Neural progenitor cell (in vitro differentiated cells): ENCODE measurements at regions not wholly inside any gene's neighbourhood (a gene's known extent, or its start where the extent isn't known, plus 50 kb on each side); places are given as distances from the start of the nearest gene placed in this dataset.

Experiments used
- DNase-seq: peaks from one replicate; pipeline ENCODE4 v3.0.0-alpha.2; 2016; ENCODE audit warnings: low spot score
- H2AFZ ChIP-seq: fragments of 200-600 bp; sonication (generic); replicated peaks from 2 replicates; pipeline ENCODE4 v1.6.1; 2016; ENCODE audit warnings: antibody characterized with exemption
- H3F3A ChIP-seq: fragments of 200-600 bp; sonication (generic); 2 replicates; pipeline ENCODE4 v1.6.1; 2016; ENCODE audit warnings: antibody characterized with exemption, low read depth
- H3K27ac ChIP-seq: fragments of 200-600 bp; sonication (generic); 2 replicates; pipeline ENCODE4 v1.5.1; 2016; ENCODE audit warnings: mild to moderate bottlenecking
- H3K27me3 ChIP-seq: fragments of 200-600 bp; sonication (generic); 2 replicates; pipeline ENCODE4 v1.6.1; 2016; ENCODE audit warnings: mild to moderate bottlenecking, moderate library complexity
- H3K36me3 ChIP-seq: fragments of 200-600 bp; sonication (generic); 2 replicates; pipeline ENCODE4 v1.5.1; 2016
- H3K4me1 ChIP-seq: fragments of 200-600 bp; sonication (generic); 2 replicates; pipeline ENCODE4 v1.6.1; 2016; ENCODE audit warnings: mixed run types
- H3K4me2 ChIP-seq: fragments of 200-600 bp; sonication (generic); 2 replicates; pipeline ENCODE4 v1.6.1; 2016
- H3K4me3 ChIP-seq: fragments of 200-600 bp; sonication (generic); 2 replicates; pipeline ENCODE4 v1.5.1; 2016
- H3K79me2 ChIP-seq: fragments of 200-600 bp; sonication (generic); 2 replicates; pipeline ENCODE4 v1.6.1; 2016; ENCODE audit warnings: low read depth
- H3K9ac ChIP-seq: fragments of 200-600 bp; sonication (generic); 2 replicates; pipeline ENCODE4 v1.6.1; 2016
- H3K9me3 ChIP-seq: fragments of 200-600 bp; sonication (generic); 2 replicates; pipeline ENCODE4 v1.5.1; 2016; ENCODE audit warnings: low read depth
- H4K20me1 ChIP-seq: fragments of 200-600 bp; sonication (generic); 2 replicates; pipeline ENCODE4 v1.6.1; 2016; ENCODE audit warnings: low read depth
- H3K27ac Mint-ChIP-seq: 3 replicates; pipeline ENCODE4 v1.8.0; 2021; ENCODE audit warnings: mixed read lengths
- H3K27me3 Mint-ChIP-seq: 2 replicates; pipeline ENCODE4 v1.8.0; 2022; ENCODE audit warnings: low read depth, mild to moderate bottlenecking, inconsistent platforms, moderate library complexity, mixed read lengths; ENCODE audit not compliant: insufficient read depth
- H3K36me3 Mint-ChIP-seq: 3 replicates; pipeline ENCODE4 v1.8.0; 2021; ENCODE audit warnings: mixed read lengths
- H3K4me1 Mint-ChIP-seq: 3 replicates; pipeline ENCODE4 v1.8.0; 2021; ENCODE audit warnings: mixed read lengths
- H3K4me3 Mint-ChIP-seq: 3 replicates; pipeline ENCODE4 v1.8.0; 2021; ENCODE audit warnings: mild to moderate bottlenecking, moderate library complexity, mixed read lengths
- H3K9me3 Mint-ChIP-seq: 3 replicates; pipeline ENCODE4 v1.8.0; 2020; ENCODE audit warnings: mixed read lengths
- EZH2 ChIP-seq: fragments of 200-600 bp; sonication (generic); IDR thresholded peaks from 2 replicates; pipeline ENCODE4 v1.6.1; 2017; ENCODE audit warnings: antibody characterized with exemption, mild to moderate bottlenecking, moderate library complexity
- EZH2phosphoT487 ChIP-seq: fragments of 200-600 bp; sonication (generic); IDR thresholded peaks from 2 replicates; pipeline ENCODE4 v1.6.1; 2017; ENCODE audit warnings: antibody characterized with exemption
- TF ChIP-seq, protein P1 (sequence below): fragments of 200-600 bp; sonication (generic); IDR thresholded peaks from 2 replicates; pipeline ENCODE4 v1.5.1; 2017; ENCODE audit warnings: antibody characterized with exemption, mild to moderate bottlenecking

DNA sequence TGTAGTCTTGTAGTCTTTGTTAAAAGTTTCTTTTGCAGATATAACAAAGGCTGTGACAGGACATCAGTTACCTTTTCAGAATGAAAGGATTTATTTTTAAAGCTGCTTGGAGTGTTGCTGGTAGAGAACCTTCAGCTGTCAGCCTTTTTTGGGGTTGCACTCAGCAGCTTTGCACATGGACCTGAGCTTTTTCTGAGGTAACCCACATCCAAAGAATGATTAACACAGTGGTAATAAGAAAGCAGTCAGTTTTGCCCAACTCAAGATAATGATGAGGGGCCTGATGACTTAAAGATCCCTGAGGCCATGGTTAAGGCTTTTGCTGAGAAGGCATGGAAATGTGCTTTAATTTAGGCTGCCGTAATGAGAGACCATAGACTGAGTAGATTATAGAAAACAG is 1042.7 kb downstream of the PLOD2 start:
- Histone ChIP-seq H3K27ac (no peak overlapping the region), H3K9me3 (no peaks in the 10 kb centered on the region), H3K27me3 (peaks cover 9% of the 10 kb centered on the region), H2AFZ (no peak overlapping the region), H3K79me2 (no peaks in the 10 kb centered on the region), H3K4me1 (no peaks in the 10 kb centered on the region), H3K36me3 (no peaks in the 10 kb centered on the region), H3F3A (no peaks in the 10 kb centered on the region), H3K4me2 (no peak overlapping the region), H4K20me1 (no peaks in the 10 kb centered on the region), H3K4me3 (no peak overlapping the region), H3K9ac (no peak overlapping the region)
- no peak for DNase-seq
- Mint-ChIP-seq H3K4me1 (no peaks in the 10 kb centered on the region), H3K27ac (no peak overlapping the region), H3K4me3 (no peak overlapping the region), H3K27me3 (peaks cover 11% of the 10 kb centered on the region), H3K9me3 (no peaks in the 10 kb centered on the region), H3K36me3 (no peaks in the 10 kb centered on the region)
- TF ChIP-seq, protein P1, sequence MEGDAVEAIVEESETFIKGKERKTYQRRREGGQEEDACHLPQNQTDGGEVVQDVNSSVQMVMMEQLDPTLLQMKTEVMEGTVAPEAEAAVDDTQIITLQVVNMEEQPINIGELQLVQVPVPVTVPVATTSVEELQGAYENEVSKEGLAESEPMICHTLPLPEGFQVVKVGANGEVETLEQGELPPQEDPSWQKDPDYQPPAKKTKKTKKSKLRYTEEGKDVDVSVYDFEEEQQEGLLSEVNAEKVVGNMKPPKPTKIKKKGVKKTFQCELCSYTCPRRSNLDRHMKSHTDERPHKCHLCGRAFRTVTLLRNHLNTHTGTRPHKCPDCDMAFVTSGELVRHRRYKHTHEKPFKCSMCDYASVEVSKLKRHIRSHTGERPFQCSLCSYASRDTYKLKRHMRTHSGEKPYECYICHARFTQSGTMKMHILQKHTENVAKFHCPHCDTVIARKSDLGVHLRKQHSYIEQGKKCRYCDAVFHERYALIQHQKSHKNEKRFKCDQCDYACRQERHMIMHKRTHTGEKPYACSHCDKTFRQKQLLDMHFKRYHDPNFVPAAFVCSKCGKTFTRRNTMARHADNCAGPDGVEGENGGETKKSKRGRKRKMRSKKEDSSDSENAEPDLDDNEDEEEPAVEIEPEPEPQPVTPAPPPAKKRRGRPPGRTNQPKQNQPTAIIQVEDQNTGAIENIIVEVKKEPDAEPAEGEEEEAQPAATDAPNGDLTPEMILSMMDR: no peak
- no peak for TF ChIP-seq EZH2
- TF ChIP-seq EZH2phosphoT487: no peak

DNA sequence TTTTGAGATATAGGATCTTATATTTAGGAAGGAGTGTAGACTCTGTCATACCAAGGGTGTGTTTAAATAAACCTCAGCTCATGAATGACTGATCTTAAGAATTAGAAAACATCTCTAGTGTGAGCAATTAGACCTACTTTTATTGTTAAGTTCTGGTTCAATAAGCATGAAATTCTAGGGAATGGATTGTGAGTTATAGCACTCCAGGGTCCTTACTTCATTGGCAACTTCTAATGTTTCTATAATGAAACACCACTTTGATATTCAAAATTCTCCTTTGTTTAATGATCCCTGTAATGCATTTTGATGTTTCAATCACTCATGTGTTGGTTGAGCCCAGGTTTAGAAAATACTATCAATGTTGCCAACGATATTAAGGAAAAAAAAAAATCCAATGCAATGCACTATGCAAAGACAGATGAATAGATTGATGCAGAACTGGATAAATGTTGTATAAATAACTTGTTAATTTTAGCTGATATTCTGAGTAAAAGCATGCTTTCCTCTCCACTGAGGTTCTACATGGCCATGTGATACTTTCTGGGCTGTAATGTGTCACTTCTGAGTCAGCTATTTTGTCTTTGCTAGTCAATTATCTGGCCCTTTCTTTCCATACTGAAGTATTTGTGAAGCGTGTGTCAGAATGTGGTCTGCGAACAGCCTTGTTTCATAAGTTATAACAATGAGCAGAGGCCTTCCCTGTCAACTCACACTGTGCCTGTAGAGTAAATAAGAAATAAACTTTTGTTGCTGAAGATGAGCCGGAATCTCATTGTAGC is 1035.9 kb downstream of the PLOD2 start:
- Histone ChIP-seq H3K4me3 (no peak overlapping the region), H3K9ac (no peak overlapping the region), H3K4me2 (no peak overlapping the region), H3K36me3 (no peaks in the 10 kb centered on the region), H3F3A (no peaks in the 10 kb centered on the region), H4K20me1 (no peaks in the 10 kb centered on the region), H3K79me2 (no peaks in the 10 kb centered on the region), H3K27ac (no peak overlapping the region), H3K4me1 (no peaks in the 10 kb centered on the region), H3K27me3 (no peaks in the 10 kb centered on the region), H2AFZ (no peak overlapping the region), H3K9me3 (no peaks in the 10 kb centered on the region)
- Mint-ChIP-seq H3K27ac (no peak overlapping the region), H3K27me3 (peaks cover under 1% of the 10 kb centered on the region), H3K36me3 (no peaks in the 10 kb centered on the region), H3K4me3 (no peak overlapping the region), H3K4me1 (peaks cover 11% of the 10 kb centered on the region), H3K9me3 (no peaks in the 10 kb centered on the region)
- no peak for TF ChIP-seq EZH2phosphoT487
- TF ChIP-seq, protein P1: no peak
- DNase-seq: no peak

DNA sequence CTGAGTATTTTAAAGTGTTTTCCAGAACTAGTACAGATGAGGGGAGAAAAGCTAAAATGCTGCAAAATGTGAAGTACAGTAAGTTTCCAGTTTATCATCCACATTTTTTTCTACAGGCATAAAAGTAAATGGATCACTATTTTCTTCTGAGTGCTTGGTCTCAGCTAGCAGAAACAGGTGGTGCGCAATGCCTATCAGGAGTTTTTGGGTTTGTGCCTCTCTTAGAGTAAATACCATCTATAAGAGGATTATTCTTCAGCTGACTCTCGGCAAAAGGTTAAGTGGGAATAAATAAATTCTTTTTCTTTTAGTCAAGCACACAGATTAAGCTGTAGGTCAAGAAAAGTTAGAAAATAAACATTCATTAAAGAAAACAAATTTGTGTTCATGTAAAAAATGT is 1027.7 kb downstream of the PLOD2 start:
- Mint-ChIP-seq H3K4me1 (peaks cover 4% of the 10 kb centered on the region), H3K9me3 (no peaks in the 10 kb centered on the region), H3K27me3 (no peaks in the 10 kb centered on the region), H3K27ac (no peak overlapping the region), H3K4me3 (no peak overlapping the region), H3K36me3 (no peaks in the 10 kb centered on the region)
- Histone ChIP-seq H3K4me1 (no peaks in the 10 kb centered on the region), H3K36me3 (no peaks in the 10 kb centered on the region), H3K4me3 (no peak overlapping the region), H3K4me2 (no peak overlapping the region), H3K27me3 (no peaks in the 10 kb centered on the region), H3K79me2 (no peaks in the 10 kb centered on the region), H3K9ac (no peak overlapping the region), H3K27ac (no peak overlapping the region), H2AFZ (no peak overlapping the region), H3F3A (no peaks in the 10 kb centered on the region), H3K9me3 (no peaks in the 10 kb centered on the region), H4K20me1 (no peaks in the 10 kb centered on the region)
- TF ChIP-seq EZH2phosphoT487 (no peak), EZH2 (no peak)
- TF ChIP-seq, protein P1: no peak
- DNase-seq: peak; percentile 6
